ENCODE measurements at regions not wholly inside any gene's neighbourhood (a gene's known extent, or its start where the extent isn't known, plus 50 kb on each side); places are given as distances from the start of the nearest gene placed in this dataset.
A peak's percentile ranks its signal among the peaks of the same experiment; 100 is the strongest.

GRCh38 chr2:66888791-66889631, 454.1 kb downstream of the MEIS1 start (continued):
- TF ChIP-seq RFX5 (IDR thresholded peaks at IDR 0.05; ENCODE audit: low read depth, low read length): no peak
- peak; percentile 98 for TF ChIP-seq CEBPB (IDR thresholded peaks at IDR 0.05; ENCODE audit: low read depth, low read length)
- no peak; the same call in none of the 2 replicates for TF ChIP-seq POLR2A (IDR thresholded peaks at IDR 0.05; ENCODE audit: low read depth, low read length)

GRCh38 chr2:66889632-66889882, 454.6 kb downstream of the MEIS1 start:
- Histone ChIP-seq H3K23ac (ENCODE audit: low read depth, low read length) (peak overlapping the region; percentile 76; the same call in 1 of the 2 replicates), H3K9me1 (ENCODE audit: insufficient read depth, low read length) (peaks cover 13% of the 10 kb centered on the region), H3K9me3 (ENCODE audit: control insufficient read depth, insufficient read depth, low read length) (no peaks in the 10 kb centered on the region), H3K4me3 (ENCODE audit: insufficient read depth, low read depth, low read length) (no peak overlapping the region), H2BK15ac (ENCODE audit: low read depth, low read length) (peak overlapping the region; percentile 89; the same call in 2 of the 3 replicates), H3K27ac (ENCODE audit: insufficient read depth, low read length) (peak overlapping the region; percentile 100), H2AFZ (replicated peaks; ENCODE audit: low read length, poor library complexity) (no peak overlapping the region), H4K20me1 (ENCODE audit: insufficient read depth, low read length) (no peaks in the 10 kb centered on the region), H3K79me1 (ENCODE audit: low read depth in 1 of 2, low read length in 2 of 2) (peaks cover 0 to 8% of the 10 kb centered on the region in 2 experiments; a peak in 1 of 4 replicates), H3K27me3 (ENCODE audit: control insufficient read depth, insufficient read depth, low read length) (no peaks in the 10 kb centered on the region), H3K9ac (ENCODE audit: low read depth, low read length) (peak overlapping the region; percentile 60), H2BK120ac (ENCODE audit: low read depth, low read length) (peak overlapping the region; percentile 97), H3K18ac (ENCODE audit: low read depth, low read length) (peak overlapping the region; percentile 99), H3K4me2 (ENCODE audit: low read depth, low read length) (peak overlapping the region; percentile 5; the same call in 1 of the 2 replicates), H2AK9ac (replicated peaks; ENCODE audit: low read depth, low read length, poor library complexity) (no peak overlapping the region), H4K91ac (ENCODE audit: insufficient read depth, low read depth, low read length) (peak overlapping the region; percentile 77), H3K14ac (replicated peaks; ENCODE audit: low read depth, low read length) (peak overlapping the region; percentile 92), H2AK5ac (ENCODE audit: low read depth, low read length) (peak overlapping the region; percentile 95), H3K56ac (ENCODE audit: extremely low read depth, insufficient read depth, low read length) (peak overlapping the region; percentile 54), H3K4me1 (ENCODE audit: control insufficient read depth, insufficient read depth, low read length) (peaks cover 9% of the 10 kb centered on the region), H3K36me3 (ENCODE audit: control insufficient read depth, insufficient read depth, low read length) (no peaks in the 10 kb centered on the region), H2BK20ac (ENCODE audit: low read depth, low read length) (peak overlapping the region; percentile 95), H4K8ac (ENCODE audit: low read depth in 2 of 2, low read length in 2 of 2) (peak overlapping the region; percentile 30 to 92; a peak in 2 of 4 replicates), H3K4ac (ENCODE audit: low read depth, low read length) (peak overlapping the region; percentile 98), H4K5ac (ENCODE audit: low read depth, low read length) (peak overlapping the region; percentile 26), H2BK5ac (ENCODE audit: low read depth, low read length, poor library complexity, severe bottlenecking) (peak overlapping the region; percentile 83)
- ATAC-seq (ENCODE audit: low read depth): peak; percentile 54
- BruUV-seq (replicated peaks): no TSS peak
- in situ Hi-C loops (cut with MboI; ENCODE audit: low sequenced_read_pairs): no loop called here
- intact Hi-C loops (cut with micrococcal nuclease): loop anchor here (1.0 to 2.0 kb wide), 2 partner anchors 49 to 315 kb away; no protein-coding TSS in a partner anchor
- WGBS, 2 experiments (ENCODE audit: extremely low coverage in 2 of 2, insufficient read length in 1 of 2): no CpG with 5 or more reads among the region's 2 CpGs
- DNase-seq: no peak
- ChIA-PET POLR2A (ENCODE audit: unreplicated experiment) (no interaction called here), CTCF (interaction anchor here (1.2 kb wide), 1 partner anchor 12 kb away, joined by 5 read pairs; no protein-coding TSS in a partner anchor)
- dilution Hi-C loops (cut with HindIII; ENCODE audit: low sequenced_read_pairs, unreplicated experiment): no loop called here
- no peak for TF ChIP-seq MAZ (IDR thresholded peaks at IDR 0.05; ENCODE audit: borderline replicate concordance, low read depth, low read length)
- no peak for TF ChIP-seq NFE2L2 (IDR thresholded peaks at IDR 0.05; ENCODE audit: low read depth, low read length)
- TF ChIP-seq MAFK (IDR thresholded peaks at IDR 0.05; ENCODE audit: low read depth, low read length): no peak
- TF ChIP-seq CTCF (conservative IDR thresholded peaks at IDR 0.05; ENCODE audit: low read depth, low read length): no peak
- no peak for TF ChIP-seq SMC3 (IDR thresholded peaks at IDR 0.05; ENCODE audit: low read depth, low read length)
- no peak; the same call in 1 of the 2 replicates for TF ChIP-seq POLR2A (IDR thresholded peaks at IDR 0.05; ENCODE audit: low read depth, low read length)
- TF ChIP-seq RAD21 (IDR thresholded peaks at IDR 0.05; ENCODE audit: low read length): no peak
- TF ChIP-seq MXI1 (IDR thresholded peaks at IDR 0.05; ENCODE audit: borderline replicate concordance, low read depth, low read length): no peak
- TF ChIP-seq CEBPB (IDR thresholded peaks at IDR 0.05; ENCODE audit: low read depth, low read length): no peak
- no peak for TF ChIP-seq RFX5 (IDR thresholded peaks at IDR 0.05; ENCODE audit: low read depth, low read length)
- TF ChIP-seq, protein P1, sequence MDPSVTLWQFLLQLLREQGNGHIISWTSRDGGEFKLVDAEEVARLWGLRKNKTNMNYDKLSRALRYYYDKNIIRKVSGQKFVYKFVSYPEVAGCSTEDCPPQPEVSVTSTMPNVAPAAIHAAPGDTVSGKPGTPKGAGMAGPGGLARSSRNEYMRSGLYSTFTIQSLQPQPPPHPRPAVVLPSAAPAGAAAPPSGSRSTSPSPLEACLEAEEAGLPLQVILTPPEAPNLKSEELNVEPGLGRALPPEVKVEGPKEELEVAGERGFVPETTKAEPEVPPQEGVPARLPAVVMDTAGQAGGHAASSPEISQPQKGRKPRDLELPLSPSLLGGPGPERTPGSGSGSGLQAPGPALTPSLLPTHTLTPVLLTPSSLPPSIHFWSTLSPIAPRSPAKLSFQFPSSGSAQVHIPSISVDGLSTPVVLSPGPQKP (IDR thresholded peaks at IDR 0.05; ENCODE audit: borderline replicate concordance, low read depth, low read length): no peak
- no peak for TF ChIP-seq CHD1 (IDR thresholded peaks at IDR 0.05; ENCODE audit: low read depth, low read length)
- no peak for TF ChIP-seq FOS (IDR thresholded peaks at IDR 0.05; ENCODE audit: low read depth, low read length)

Measured in IMR-90 (cell line).